HCT116 (cell line): ENCODE measurements at regions not wholly inside any gene's neighbourhood (a gene's known extent, or its start where the extent isn't known, plus 50 kb on each side); places are given as distances from the start of the nearest gene placed in this dataset.

Source experiments
- CTCF ChIP-seq, 3 experiments: fragments of 200-600 bp in 1 of 3; sonication (generic) in 1 of 3; IDR thresholded peaks in 2 of 3; conservative IDR thresholded peaks in 1 of 3; 2 replicates each; pipeline ENCODE4 v1.5.1; 2012 to 2017; ENCODE audit warnings: low read depth in 2 of 3, low read length in 2 of 3, antibody characterized with exemption in 1 of 3, borderline replicate concordance in 1 of 3, control low read depth in 1 of 3, mild to moderate bottlenecking in 1 of 3, mixed read lengths in 1 of 3, mixed run types in 1 of 3, moderate library complexity in 1 of 3; ENCODE audit not compliant: insufficient read depth in 1 of 3
- POLR2A ChIP-seq: IDR thresholded peaks from 2 replicates; pipeline ENCODE4 v1.7.0; 2011; ENCODE audit warnings: borderline replicate concordance; ENCODE audit not compliant: insufficient read depth, insufficient read length; ENCODE audit errors: extremely low read depth

- TF ChIP-seq POLR2A (no peak), CTCF (IDR thresholded peaks at IDR 0.05 in 2 of 3, conservative IDR thresholded peaks at IDR 0.05 in 1 of 3; ENCODE audit: borderline replicate concordance in 1 of 3, insufficient read depth in 1 of 3, low read depth in 2 of 3, low read length in 2 of 3) (no peak)
Observed at GRCh38 chr7:19914866-19915265, 141.4 kb upstream of the TMEM196 start.
